GM18508 (cell line): ENCODE measurements at regions not wholly inside any gene's neighbourhood (a gene's known extent, or its start where the extent isn't known, plus 50 kb on each side); places are given as distances from the start of the nearest gene placed in this dataset.
A peak's percentile ranks its signal among the peaks of the same experiment; 100 is the strongest.

ENCODE experiments used
- ATAC-seq: cut with Tn5 transposase; IDR thresholded peaks from one replicate; pipeline ENCODE4 v1.9.1; 2021; ENCODE audit warnings: moderate number of reproducible peaks; ENCODE audit not compliant: insufficient read depth, unreplicated experiment

DNA sequence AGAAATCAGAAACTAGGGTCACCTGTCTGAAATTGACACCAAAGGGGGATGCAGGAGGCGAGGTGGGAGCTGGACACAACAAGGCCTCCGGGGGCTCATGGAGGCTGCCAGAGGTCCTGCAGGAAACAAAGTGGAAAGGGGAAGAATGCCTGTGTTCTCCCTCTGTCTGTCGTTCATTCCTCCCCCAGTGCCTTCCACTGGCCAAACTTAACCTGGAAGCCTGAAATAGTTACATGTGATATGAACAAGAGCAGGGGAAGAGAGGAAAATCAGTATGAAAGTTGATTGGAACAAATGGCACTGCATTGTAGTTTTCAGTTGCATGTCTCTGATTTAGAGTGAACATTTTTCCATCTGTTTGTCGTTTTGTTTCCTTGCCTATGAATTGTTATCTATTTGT, 502.0 kb upstream of the CFAP20DC start:
- no peak for ATAC-seq

DNA sequence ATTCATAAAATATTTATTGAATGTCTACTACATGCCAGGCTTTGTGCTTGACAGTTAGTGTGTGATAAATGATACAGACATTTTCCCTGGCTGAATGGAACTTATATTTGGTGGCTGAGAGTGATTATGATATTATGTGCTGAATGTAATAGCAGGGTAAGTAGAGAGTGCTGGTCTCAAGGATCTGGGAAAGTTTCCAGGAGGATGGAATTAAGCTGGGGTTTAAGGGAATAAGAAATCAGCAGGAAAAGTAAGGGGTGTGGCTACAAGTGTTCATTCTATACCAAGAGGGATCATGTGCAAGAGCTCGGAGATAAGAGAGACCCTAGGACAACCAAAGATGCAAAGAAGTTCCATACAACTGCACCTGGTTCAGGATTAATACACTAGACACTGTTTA, 500.1 kb upstream of the CFAP20DC start:
- ATAC-seq = no peak

DNA sequence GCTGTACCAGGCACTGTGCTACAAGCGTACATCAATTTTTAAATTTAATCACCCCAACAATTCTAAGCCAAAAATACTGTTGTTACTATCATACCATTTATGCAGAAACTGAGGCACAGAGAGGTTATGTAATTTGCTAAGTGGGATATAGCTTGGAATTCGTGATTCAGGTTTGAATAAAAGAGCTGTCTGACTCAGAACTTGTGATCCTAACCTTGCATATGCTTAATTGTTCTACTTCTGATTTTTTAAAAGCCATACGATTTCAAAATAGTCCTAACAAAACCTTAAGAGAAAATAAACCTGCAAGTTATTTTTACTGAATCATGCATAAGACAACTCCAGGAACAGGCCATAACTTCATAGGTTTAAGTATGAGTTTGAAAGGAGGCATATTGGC, 498.0 kb upstream of the CFAP20DC start:
- no peak for ATAC-seq

GRCh38 chr3:59546522-59546921, 496.7 kb upstream of the CFAP20DC start:
- ATAC-seq = no peak

GRCh38 chr3:59545374-59545773, 495.5 kb upstream of the CFAP20DC start:
- no peak for ATAC-seq

DNA sequence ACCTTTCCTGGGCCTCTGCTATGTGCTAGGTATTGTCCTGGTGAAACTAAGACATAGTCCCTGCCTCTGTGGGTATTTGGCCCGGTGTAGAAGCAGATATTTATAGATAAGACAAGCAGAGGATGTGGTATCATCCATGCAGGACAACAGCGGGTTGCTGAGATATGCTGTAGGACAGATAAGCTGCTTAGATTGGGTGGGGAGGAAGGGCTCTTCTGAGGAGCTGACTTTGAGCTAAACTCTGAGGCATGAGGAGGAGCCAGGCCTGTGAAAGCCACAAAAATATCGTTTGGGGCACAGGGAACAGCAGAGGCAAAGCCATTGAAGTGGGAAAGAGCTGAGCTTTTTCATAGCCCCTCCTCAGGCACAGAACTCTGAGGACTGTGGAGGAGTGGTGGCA, 492.5 kb upstream of the CFAP20DC start:
- no peak for ATAC-seq

DNA sequence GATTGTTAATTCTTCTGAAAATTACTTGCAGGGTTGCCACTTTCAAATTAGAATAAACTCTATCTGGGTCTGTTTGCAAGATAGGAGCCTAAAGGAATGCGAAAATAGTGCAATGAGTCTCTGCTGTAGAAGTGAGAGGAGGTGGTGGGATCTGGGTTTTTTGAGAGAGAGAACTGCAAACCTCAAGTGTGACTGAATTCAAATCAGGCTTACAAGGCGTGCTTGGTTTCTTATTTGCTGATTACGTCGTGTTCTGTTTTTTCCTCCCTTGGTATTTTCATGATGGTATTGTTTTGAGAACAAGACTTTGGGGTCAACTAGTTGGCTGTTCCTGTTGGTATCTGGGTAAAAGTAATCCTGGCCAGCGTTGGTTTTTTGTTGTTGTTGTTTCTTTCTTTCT, 490.9 kb upstream of the CFAP20DC start:
- ATAC-seq = peak; percentile 88

- ATAC-seq = no peak
These were observed 490.4 kb upstream of the CFAP20DC start for GRCh38 chr3:59540241-59540640.

DNA sequence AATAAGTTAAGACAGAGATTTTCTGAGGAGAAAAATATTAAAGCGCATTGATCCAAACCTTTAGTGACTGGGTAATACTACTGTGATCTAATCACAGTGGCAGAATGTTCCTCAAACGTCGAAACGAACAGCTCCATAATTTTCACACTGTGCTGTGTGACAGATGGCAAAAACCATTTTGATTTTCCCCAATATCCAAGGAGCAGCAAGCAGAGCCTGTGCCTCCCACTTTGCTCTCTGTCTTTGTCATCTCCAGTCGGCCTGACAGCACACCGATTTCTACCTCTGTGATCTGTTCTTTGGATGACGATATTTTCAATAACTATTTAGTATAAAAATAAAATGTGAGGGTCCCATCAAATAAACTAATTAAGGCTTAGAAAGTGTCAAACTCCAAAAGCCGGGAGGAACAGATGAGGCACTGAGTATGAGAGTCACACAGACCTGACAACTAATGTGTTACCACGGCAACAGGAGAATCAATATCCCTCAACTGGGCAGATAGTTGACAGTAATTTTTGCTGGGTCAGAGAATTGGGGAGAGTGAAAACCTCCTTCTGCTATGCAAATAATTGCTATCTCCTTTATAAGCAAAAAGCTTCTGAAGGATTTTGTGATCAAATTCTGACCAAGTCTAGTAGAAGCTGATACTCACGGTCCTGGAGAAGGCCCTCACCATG, 489.1 kb upstream of the CFAP20DC start:
- ATAC-seq = no peak

DNA sequence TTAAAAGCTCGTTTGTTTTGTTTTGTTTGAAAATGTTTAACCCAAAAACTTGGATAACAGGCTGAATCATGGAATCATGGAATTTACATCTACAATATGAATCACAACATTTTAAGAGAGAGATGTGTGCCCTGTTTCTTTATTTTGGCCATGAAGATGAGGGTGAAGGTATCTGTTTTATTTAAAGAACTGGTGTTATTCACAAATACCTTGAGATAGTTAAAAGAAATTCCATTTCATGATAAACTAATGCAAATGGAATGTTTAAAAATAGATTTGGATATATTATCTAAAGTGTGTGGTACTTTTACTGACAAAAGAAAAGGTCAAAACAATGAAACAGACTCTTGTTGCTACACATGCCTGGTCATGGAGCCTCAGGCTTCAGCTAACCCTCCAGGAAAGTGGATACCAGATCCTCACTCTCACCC, 486.0 kb upstream of the CFAP20DC start:
- no peak for ATAC-seq

DNA sequence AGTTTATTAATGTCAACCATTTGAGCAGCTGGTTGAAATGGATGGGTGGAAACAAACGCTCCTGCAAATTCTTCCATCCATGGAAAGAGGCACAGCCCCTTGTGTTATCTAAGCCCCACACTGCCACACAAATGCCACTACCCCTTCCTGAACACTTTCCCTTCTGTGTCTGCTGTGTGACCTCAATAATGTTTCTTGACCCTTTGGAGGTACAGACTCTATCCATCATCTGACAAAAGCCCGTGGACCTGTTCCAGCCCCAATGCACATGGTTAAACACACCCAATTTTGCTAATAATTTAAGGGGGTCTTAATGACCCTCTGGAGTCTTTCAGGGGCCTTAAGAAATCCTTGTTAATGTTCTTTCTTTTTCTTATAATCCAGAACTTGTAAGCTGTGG, 482.2 kb upstream of the CFAP20DC start:
- no peak for ATAC-seq

DNA sequence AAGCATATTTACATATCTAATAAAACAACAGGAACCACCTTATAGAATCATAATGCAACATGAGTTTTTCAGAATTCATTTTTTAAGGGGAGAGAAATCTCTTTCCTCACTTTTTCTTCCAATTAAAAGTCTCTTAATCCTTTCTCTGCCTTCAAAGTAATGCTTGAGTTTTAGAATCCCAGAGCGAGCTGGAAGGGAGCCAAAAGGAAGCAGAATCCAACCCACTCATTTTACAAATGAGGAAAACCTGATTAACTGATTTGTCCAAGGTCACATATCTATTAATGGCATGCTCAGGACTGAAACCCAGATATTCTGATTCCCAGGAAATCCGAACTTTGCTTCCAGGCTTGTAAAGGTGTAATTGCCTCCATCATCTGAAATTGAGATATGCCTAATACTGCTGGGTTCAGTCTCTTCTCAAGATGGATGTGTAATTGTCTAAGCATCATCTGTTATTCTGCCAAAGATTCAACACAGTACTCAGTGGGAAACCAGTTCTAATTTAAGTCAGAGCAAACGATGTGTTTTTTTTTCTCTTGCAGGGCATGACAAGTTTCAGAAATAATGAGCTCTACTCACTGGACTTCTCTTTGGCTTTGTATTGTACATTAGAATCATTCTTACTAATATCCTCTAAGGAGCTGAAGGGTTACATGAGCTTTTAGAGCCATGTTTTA, 481.4 kb upstream of the CFAP20DC start:
- ATAC-seq = no peak

DNA sequence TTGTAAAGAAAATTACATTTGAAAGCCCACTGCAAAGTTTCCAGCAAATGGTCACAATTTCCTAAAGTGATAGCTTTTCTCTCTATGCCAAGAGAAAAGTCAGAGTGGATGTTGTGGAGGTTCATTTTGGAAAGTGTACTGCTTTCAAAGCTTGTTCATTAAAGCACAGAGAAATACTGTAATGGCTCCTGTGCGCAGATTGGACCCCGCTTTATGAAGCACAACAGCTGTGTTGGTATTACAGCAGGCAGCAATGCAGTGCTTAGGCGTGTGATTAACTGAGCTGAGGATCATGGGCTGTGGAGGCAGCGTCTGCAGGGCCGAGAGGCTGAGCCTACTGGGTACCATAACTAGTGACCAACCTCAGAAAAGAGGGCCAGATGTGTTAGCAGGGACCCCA, 478.4 kb upstream of the CFAP20DC start:
- ATAC-seq = no peak

GRCh38 chr3:59527493-59527892, 477.7 kb upstream of the CFAP20DC start:
- no peak for ATAC-seq

DNA sequence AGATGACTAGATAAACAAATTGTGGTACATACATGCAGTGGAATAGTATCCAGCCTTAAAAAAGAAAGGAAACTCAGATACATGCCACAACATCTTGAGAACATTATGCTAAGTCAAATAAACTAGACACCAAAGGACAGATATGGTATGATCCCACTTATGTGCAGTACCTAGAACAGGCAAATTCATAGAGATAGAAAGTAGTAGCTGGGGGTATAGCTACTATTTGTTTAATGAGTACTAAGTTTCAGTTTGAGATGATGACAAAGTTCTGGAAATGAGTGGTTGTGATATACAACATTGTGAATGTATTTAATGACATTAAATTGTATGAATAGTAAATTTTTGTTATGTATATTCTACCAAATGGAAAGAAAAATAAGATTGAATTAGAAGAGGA, 477.2 kb upstream of the CFAP20DC start:
- ATAC-seq = no peak

DNA sequence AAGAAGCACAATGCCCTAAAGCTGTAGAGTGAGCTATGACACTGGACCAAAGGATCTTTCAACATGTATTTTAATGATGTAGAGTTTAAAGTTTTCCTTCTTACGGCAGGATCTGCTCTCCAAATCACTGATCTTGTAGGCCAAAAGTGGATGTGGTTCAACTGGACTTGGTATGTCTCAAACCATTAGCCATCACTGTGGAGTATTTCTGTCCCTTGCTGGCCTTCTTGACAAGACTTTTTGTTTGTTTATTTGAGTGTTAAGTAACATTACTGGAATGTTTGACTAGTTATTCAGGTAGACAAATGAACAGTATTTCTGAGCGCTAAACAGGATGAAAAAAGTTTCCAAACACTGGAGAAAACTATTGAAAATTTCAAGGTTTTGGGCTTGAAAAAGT, 472.7 kb upstream of the CFAP20DC start:
- no peak for ATAC-seq

- ATAC-seq = no peak
These were observed 469.3 kb upstream of the CFAP20DC start for GRCh38 chr3:59519094-59519493.

- no peak for ATAC-seq
These were observed 468.6 kb upstream of the CFAP20DC start for GRCh38 chr3:59518283-59519055.

GRCh38 chr3:59517388-59517787, 467.6 kb upstream of the CFAP20DC start:
- ATAC-seq = no peak

GRCh38 chr3:59515966-59516365, 466.1 kb upstream of the CFAP20DC start:
- ATAC-seq = no peak

- ATAC-seq = no peak
These were observed 465.1 kb upstream of the CFAP20DC start for GRCh38 chr3:59514865-59515482.
